Activated CD8-positive, alpha-beta T cell treated with anti-CD3 and anti-CD28 coated beads, Interleukin-2, amount 10 ng/mL, durations not matched to agents 7 days and 5 days (primary cell): ENCODE measurements at regions not wholly inside any gene's neighbourhood (a gene's known extent, or its start where the extent isn't known, plus 50 kb on each side); places are given as distances from the start of the nearest gene placed in this dataset.

Experiments
- ATAC-seq: fragments of 150-1000 bp; cut with Tn5 transposase; one replicate; pipeline ENCODE4 v1.10.0; 2021; ENCODE audit warnings: moderate library complexity
- CTCF ChIA-PET: fragments of 350-600 bp; sonication (Branson Sonifier 250); formaldehyde crosslinking; loops from one replicate; lab custom pipeline; 2021; ENCODE audit warnings: antibody characterized with exemption; lab: Charles Lee
- POLR2A ChIA-PET: fragments of 350-600 bp; sonication (Branson Sonifier 250); formaldehyde crosslinking; loops from one replicate; lab custom pipeline; 2021; ENCODE audit warnings: antibody characterized with exemption; lab: Charles Lee
- DNase-seq: peaks from one replicate; pipeline ENCODE4 v3.0.0-alpha.2; 2020
- H3K27ac Mint-ChIP-seq: one replicate; pipeline ENCODE4 v1.8.0; 2021; ENCODE audit warnings: mild to moderate bottlenecking, mixed read lengths
- H3K27me3 Mint-ChIP-seq: one replicate; pipeline ENCODE4 v1.8.0; 2021; ENCODE audit warnings: low read depth, mixed read lengths
- H3K36me3 Mint-ChIP-seq: one replicate; pipeline ENCODE4 v1.8.0; 2021; ENCODE audit warnings: low read depth, mixed read lengths
- H3K4me1 Mint-ChIP-seq: one replicate; pipeline ENCODE4 v1.8.0; 2021; ENCODE audit warnings: low read depth, mixed read lengths
- H3K4me3 Mint-ChIP-seq: one replicate; pipeline ENCODE4 v1.8.0; 2021; ENCODE audit warnings: mild to moderate bottlenecking, mixed read lengths
- H3K9me3 Mint-ChIP-seq: one replicate; pipeline ENCODE4 v1.8.0; 2022; ENCODE audit warnings: mixed read lengths; ENCODE audit not compliant: insufficient read depth

- H3K9me3 Mint-ChIP-seq: no peaks in the 10 kb centered on the region
These were observed 149.2 kb upstream of the FBXO33 start for GRCh38 chr14:39581474-39581873.

GRCh38 chr14:39580696-39581095 lies 148.5 kb upstream of the FBXO33 start:
- Mint-ChIP-seq H3K36me3 (no peaks in the 10 kb centered on the region), H3K27me3 (no peaks in the 10 kb centered on the region), H3K4me1 (no peaks in the 10 kb centered on the region), H3K4me3 (no peak overlapping the region), H3K9me3 (peaks cover 7% of the 10 kb centered on the region), H3K27ac (no peak overlapping the region)
- POLR2A ChIA-PET: no interaction called here
- DNase-seq: no peak
- CTCF ChIA-PET: no interaction called here
- no peak for ATAC-seq

More at GRCh38 chr14:39581474-39581873, 149.2 kb upstream of the FBXO33 start:
- ATAC-seq: no peak
- Mint-ChIP-seq H3K27me3 (no peaks in the 10 kb centered on the region), H3K27ac (no peak overlapping the region), H3K4me3 (no peak overlapping the region), H3K4me1 (no peaks in the 10 kb centered on the region), H3K36me3 (no peaks in the 10 kb centered on the region)
- ChIA-PET CTCF (no interaction called here), POLR2A (no interaction called here)
- no peak for DNase-seq

GRCh38 chr14:39576736-39577135 lies 144.5 kb upstream of the FBXO33 start:
- H3K9me3 Mint-ChIP-seq: peaks cover 17% of the 10 kb centered on the region

GRCh38 chr14:39576258-39576657 lies 144.0 kb upstream of the FBXO33 start:
- ATAC-seq (no peak), DNase-seq (no peak)
- H3K27me3 Mint-ChIP-seq: no peaks in the 10 kb centered on the region
- ChIA-PET CTCF (no interaction called here), POLR2A (no interaction called here)
- H3K4me1 Mint-ChIP-seq: no peaks in the 10 kb centered on the region
- H3K27ac Mint-ChIP-seq: no peak overlapping the region
- peaks cover 17% of the 10 kb centered on the region for H3K9me3 Mint-ChIP-seq
- H3K36me3 Mint-ChIP-seq: no peaks in the 10 kb centered on the region
- H3K4me3 Mint-ChIP-seq: no peak overlapping the region

More at GRCh38 chr14:39576736-39577135, 144.5 kb upstream of the FBXO33 start:
- no peak overlapping the region for H3K4me3 Mint-ChIP-seq
- ChIA-PET CTCF (no interaction called here), POLR2A (no interaction called here)
- no peaks in the 10 kb centered on the region for H3K27me3 Mint-ChIP-seq
- ATAC-seq (no peak), DNase-seq (no peak)
- H3K36me3 Mint-ChIP-seq: no peaks in the 10 kb centered on the region
- no peaks in the 10 kb centered on the region for H3K4me1 Mint-ChIP-seq
- H3K27ac Mint-ChIP-seq: no peak overlapping the region

- H3K27ac Mint-ChIP-seq: no peak overlapping the region
- no peaks in the 10 kb centered on the region for H3K4me1 Mint-ChIP-seq
- ChIA-PET POLR2A (no interaction called here), CTCF (no interaction called here)
- no peak for ATAC-seq
- H3K9me3 Mint-ChIP-seq: peaks cover 5% of the 10 kb centered on the region
- H3K4me3 Mint-ChIP-seq: no peak overlapping the region
- no peaks in the 10 kb centered on the region for H3K36me3 Mint-ChIP-seq
- no peaks in the 10 kb centered on the region for H3K27me3 Mint-ChIP-seq
- DNase-seq: no peak
These were observed 136.7 kb upstream of the FBXO33 start for GRCh38 chr14:39568809-39569538.

GRCh38 chr14:39566795-39567194 lies 134.6 kb upstream of the FBXO33 start:
- H3K27me3 Mint-ChIP-seq: no peaks in the 10 kb centered on the region
- DNase-seq (no peak), ATAC-seq (no peak)
- ChIA-PET CTCF (no interaction called here), POLR2A (no interaction called here)
- no peak overlapping the region for H3K4me3 Mint-ChIP-seq
- H3K36me3 Mint-ChIP-seq: no peaks in the 10 kb centered on the region
- H3K27ac Mint-ChIP-seq: no peak overlapping the region
- H3K9me3 Mint-ChIP-seq: no peaks in the 10 kb centered on the region
- no peaks in the 10 kb centered on the region for H3K4me1 Mint-ChIP-seq

- no peaks in the 10 kb centered on the region for H3K27me3 Mint-ChIP-seq
- no peaks in the 10 kb centered on the region for H3K4me1 Mint-ChIP-seq
- no peaks in the 10 kb centered on the region for H3K36me3 Mint-ChIP-seq
- no peak overlapping the region for H3K27ac Mint-ChIP-seq
- DNase-seq (no peak), ATAC-seq (no peak)
- ChIA-PET POLR2A (no interaction called here), CTCF (no interaction called here)
- no peak overlapping the region for H3K4me3 Mint-ChIP-seq
- H3K9me3 Mint-ChIP-seq: peaks cover 10% of the 10 kb centered on the region
These were observed 131.1 kb upstream of the FBXO33 start for GRCh38 chr14:39563361-39563760.

GRCh38 chr14:39562175-39562574 lies 129.9 kb upstream of the FBXO33 start:
- ATAC-seq: no peak

GRCh38 chr14:39558525-39558924 lies 126.3 kb upstream of the FBXO33 start:
- CTCF ChIA-PET: no interaction called here
- H3K4me3 Mint-ChIP-seq: no peak overlapping the region
- H3K4me1 Mint-ChIP-seq: no peaks in the 10 kb centered on the region
- no peaks in the 10 kb centered on the region for H3K27me3 Mint-ChIP-seq
- H3K9me3 Mint-ChIP-seq: peaks cover 10% of the 10 kb centered on the region
- ATAC-seq (no peak), DNase-seq (no peak)
- no peaks in the 10 kb centered on the region for H3K36me3 Mint-ChIP-seq
- H3K27ac Mint-ChIP-seq: no peak overlapping the region
- POLR2A ChIA-PET: no interaction called here

More at GRCh38 chr14:39562175-39562574, 129.9 kb upstream of the FBXO33 start:
- no peaks in the 10 kb centered on the region for H3K4me1 Mint-ChIP-seq
- no peaks in the 10 kb centered on the region for H3K36me3 Mint-ChIP-seq
- no peak for DNase-seq
- no peak overlapping the region for H3K27ac Mint-ChIP-seq
- ChIA-PET POLR2A (no interaction called here), CTCF (no interaction called here)
- no peak overlapping the region for H3K4me3 Mint-ChIP-seq
- H3K27me3 Mint-ChIP-seq: no peaks in the 10 kb centered on the region
- H3K9me3 Mint-ChIP-seq: peaks cover 10% of the 10 kb centered on the region

- Mint-ChIP-seq H3K4me1 (no peaks in the 10 kb centered on the region), H3K36me3 (no peaks in the 10 kb centered on the region), H3K9me3 (peaks cover 18% of the 10 kb centered on the region), H3K27ac (no peak overlapping the region), H3K27me3 (no peaks in the 10 kb centered on the region), H3K4me3 (no peak overlapping the region)
- DNase-seq (no peak), ATAC-seq (no peak)
- CTCF ChIA-PET: no interaction called here
- POLR2A ChIA-PET: no interaction called here
These were observed 123.5 kb upstream of the FBXO33 start for GRCh38 chr14:39555749-39556148.

GRCh38 chr14:39554576-39554975 lies 122.3 kb upstream of the FBXO33 start:
- H3K4me3 Mint-ChIP-seq: no peak overlapping the region
- H3K9me3 Mint-ChIP-seq: peaks cover 18% of the 10 kb centered on the region
- POLR2A ChIA-PET: no interaction called here
- no peaks in the 10 kb centered on the region for H3K27me3 Mint-ChIP-seq
- ATAC-seq: no peak
- H3K27ac Mint-ChIP-seq: no peak overlapping the region
- no peak for DNase-seq
- CTCF ChIA-PET: no interaction called here
- H3K4me1 Mint-ChIP-seq: no peaks in the 10 kb centered on the region
- H3K36me3 Mint-ChIP-seq: no peaks in the 10 kb centered on the region

- H3K9me3 Mint-ChIP-seq: peaks cover 7% of the 10 kb centered on the region
- H3K27ac Mint-ChIP-seq: no peak overlapping the region
- ChIA-PET POLR2A (no interaction called here), CTCF (no interaction called here)
- no peaks in the 10 kb centered on the region for H3K4me1 Mint-ChIP-seq
- ATAC-seq (no peak), DNase-seq (no peak)
- H3K4me3 Mint-ChIP-seq: no peak overlapping the region
- no peaks in the 10 kb centered on the region for H3K36me3 Mint-ChIP-seq
- H3K27me3 Mint-ChIP-seq: no peaks in the 10 kb centered on the region
These were observed 116.1 kb upstream of the FBXO33 start for GRCh38 chr14:39548358-39548757.

- no peaks in the 10 kb centered on the region for H3K4me1 Mint-ChIP-seq
- ATAC-seq: no peak
- no peak overlapping the region for H3K4me3 Mint-ChIP-seq
- H3K27ac Mint-ChIP-seq: no peak overlapping the region
- CTCF ChIA-PET: no interaction called here
- H3K36me3 Mint-ChIP-seq: no peaks in the 10 kb centered on the region
- no peak for DNase-seq
- H3K27me3 Mint-ChIP-seq: no peaks in the 10 kb centered on the region
- POLR2A ChIA-PET: interaction anchor here (0.6 kb wide), 1 partner anchor 116 kb away, joined by 3 read pairs; no protein-coding TSS in a partner anchor
- H3K9me3 Mint-ChIP-seq: peaks cover 4% of the 10 kb centered on the region
These were observed 115.6 kb upstream of the FBXO33 start for GRCh38 chr14:39547845-39548244.
